ENCODE measurements at regions not wholly inside any gene's neighbourhood (a gene's known extent, or its start where the extent isn't known, plus 50 kb on each side); places are given as distances from the start of the nearest gene placed in this dataset.

- no peak overlapping the region for H3K27ac Mint-ChIP-seq (ENCODE audit: unreplicated experiment)
- H3K4me3 Mint-ChIP-seq (ENCODE audit: unreplicated experiment) = no peak overlapping the region
- no peaks in the 10 kb centered on the region for H3K27me3 Mint-ChIP-seq (ENCODE audit: unreplicated experiment)
- DNase-seq (ENCODE audit: extremely low spot score, unreplicated experiment) = no peak
- no peaks in the 10 kb centered on the region for H3K4me1 Mint-ChIP-seq (ENCODE audit: unreplicated experiment)
- H3K36me3 Mint-ChIP-seq (ENCODE audit: unreplicated experiment) = no peaks in the 10 kb centered on the region
- TF ChIP-seq, protein P1, sequence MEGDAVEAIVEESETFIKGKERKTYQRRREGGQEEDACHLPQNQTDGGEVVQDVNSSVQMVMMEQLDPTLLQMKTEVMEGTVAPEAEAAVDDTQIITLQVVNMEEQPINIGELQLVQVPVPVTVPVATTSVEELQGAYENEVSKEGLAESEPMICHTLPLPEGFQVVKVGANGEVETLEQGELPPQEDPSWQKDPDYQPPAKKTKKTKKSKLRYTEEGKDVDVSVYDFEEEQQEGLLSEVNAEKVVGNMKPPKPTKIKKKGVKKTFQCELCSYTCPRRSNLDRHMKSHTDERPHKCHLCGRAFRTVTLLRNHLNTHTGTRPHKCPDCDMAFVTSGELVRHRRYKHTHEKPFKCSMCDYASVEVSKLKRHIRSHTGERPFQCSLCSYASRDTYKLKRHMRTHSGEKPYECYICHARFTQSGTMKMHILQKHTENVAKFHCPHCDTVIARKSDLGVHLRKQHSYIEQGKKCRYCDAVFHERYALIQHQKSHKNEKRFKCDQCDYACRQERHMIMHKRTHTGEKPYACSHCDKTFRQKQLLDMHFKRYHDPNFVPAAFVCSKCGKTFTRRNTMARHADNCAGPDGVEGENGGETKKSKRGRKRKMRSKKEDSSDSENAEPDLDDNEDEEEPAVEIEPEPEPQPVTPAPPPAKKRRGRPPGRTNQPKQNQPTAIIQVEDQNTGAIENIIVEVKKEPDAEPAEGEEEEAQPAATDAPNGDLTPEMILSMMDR (IDR thresholded peaks at IDR 0.05) = no peak
- peaks cover 7% of the 10 kb centered on the region for H3K9me3 Mint-ChIP-seq (ENCODE audit: unreplicated experiment)
Measured at GRCh38 chrX:8232406-8232805, 61.3 kb upstream of the VCX2 start.

- H3K4me3 Mint-ChIP-seq (ENCODE audit: unreplicated experiment) = no peak overlapping the region
- DNase-seq (ENCODE audit: extremely low spot score, unreplicated experiment) = no peak
- no peaks in the 10 kb centered on the region for H3K4me1 Mint-ChIP-seq (ENCODE audit: unreplicated experiment)
- peaks cover 6% of the 10 kb centered on the region for H3K9me3 Mint-ChIP-seq (ENCODE audit: unreplicated experiment)
- H3K27ac Mint-ChIP-seq (ENCODE audit: unreplicated experiment) = no peak overlapping the region
- no peaks in the 10 kb centered on the region for H3K36me3 Mint-ChIP-seq (ENCODE audit: unreplicated experiment)
- TF ChIP-seq, protein P1 (IDR thresholded peaks at IDR 0.05) = no peak
- H3K27me3 Mint-ChIP-seq (ENCODE audit: unreplicated experiment) = no peaks in the 10 kb centered on the region
Measured at GRCh38 chrX:8233091-8233490, 62.0 kb upstream of the VCX2 start.

GRCh38 chrX:8235026-8235425 is 64.0 kb upstream of the VCX2 start:
- Mint-ChIP-seq H3K4me1 (ENCODE audit: unreplicated experiment) (no peaks in the 10 kb centered on the region), H3K27me3 (ENCODE audit: unreplicated experiment) (no peaks in the 10 kb centered on the region)

GRCh38 chrX:8237718-8238117 is 66.7 kb upstream of the VCX2 start:
- no peaks in the 10 kb centered on the region for H3K36me3 Mint-ChIP-seq (ENCODE audit: unreplicated experiment)
- no peaks in the 10 kb centered on the region for H3K27me3 Mint-ChIP-seq (ENCODE audit: unreplicated experiment)
- H3K4me3 Mint-ChIP-seq (ENCODE audit: unreplicated experiment) = no peak overlapping the region
- TF ChIP-seq, protein P1 (IDR thresholded peaks at IDR 0.05) = no peak
- DNase-seq (ENCODE audit: extremely low spot score, unreplicated experiment) = no peak
- no peaks in the 10 kb centered on the region for H3K4me1 Mint-ChIP-seq (ENCODE audit: unreplicated experiment)
- no peak overlapping the region for H3K27ac Mint-ChIP-seq (ENCODE audit: unreplicated experiment)
- H3K9me3 Mint-ChIP-seq (ENCODE audit: unreplicated experiment) = peaks cover 4% of the 10 kb centered on the region

More at GRCh38 chrX:8235026-8235425, 64.0 kb upstream of the VCX2 start:
- DNase-seq (ENCODE audit: extremely low spot score, unreplicated experiment) = no peak
- Mint-ChIP-seq H3K27ac (ENCODE audit: unreplicated experiment) (no peak overlapping the region), H3K9me3 (ENCODE audit: unreplicated experiment) (peaks cover 4% of the 10 kb centered on the region), H3K4me3 (ENCODE audit: unreplicated experiment) (no peak overlapping the region), H3K36me3 (ENCODE audit: unreplicated experiment) (no peaks in the 10 kb centered on the region)
- TF ChIP-seq, protein P1 (IDR thresholded peaks at IDR 0.05) = no peak

GRCh38 chrX:8242431-8243020 is 71.5 kb upstream of the VCX2 start:
- Mint-ChIP-seq H3K36me3 (ENCODE audit: unreplicated experiment) (no peaks in the 10 kb centered on the region), H3K27ac (ENCODE audit: unreplicated experiment) (no peak overlapping the region)
- no peak for DNase-seq (ENCODE audit: extremely low spot score, unreplicated experiment)

More at GRCh38 chrX:8242431-8243020, 71.5 kb upstream of the VCX2 start:
- TF ChIP-seq, protein P1 (IDR thresholded peaks at IDR 0.05) = no peak
- Mint-ChIP-seq H3K4me1 (ENCODE audit: unreplicated experiment) (no peaks in the 10 kb centered on the region), H3K27me3 (ENCODE audit: unreplicated experiment) (no peaks in the 10 kb centered on the region), H3K4me3 (ENCODE audit: unreplicated experiment) (no peak overlapping the region), H3K9me3 (ENCODE audit: unreplicated experiment) (no peaks in the 10 kb centered on the region)
